GM19240 (cell line): ENCODE measurements at regions not wholly inside any gene's neighbourhood (a gene's known extent, or its start where the extent isn't known, plus 50 kb on each side); places are given as distances from the start of the nearest gene placed in this dataset.
"Not testable (repeated sequence)": the region's sequence is repeated elsewhere in the genome, so short reads cannot be mapped to it uniquely, and the experiment has no call there.

Experiments
- DNase-seq: peaks from one replicate; pipeline ENCODE4 v3.0.0; 2011; ENCODE audit warnings: low spot score; ENCODE audit not compliant: insufficient read length

DNA sequence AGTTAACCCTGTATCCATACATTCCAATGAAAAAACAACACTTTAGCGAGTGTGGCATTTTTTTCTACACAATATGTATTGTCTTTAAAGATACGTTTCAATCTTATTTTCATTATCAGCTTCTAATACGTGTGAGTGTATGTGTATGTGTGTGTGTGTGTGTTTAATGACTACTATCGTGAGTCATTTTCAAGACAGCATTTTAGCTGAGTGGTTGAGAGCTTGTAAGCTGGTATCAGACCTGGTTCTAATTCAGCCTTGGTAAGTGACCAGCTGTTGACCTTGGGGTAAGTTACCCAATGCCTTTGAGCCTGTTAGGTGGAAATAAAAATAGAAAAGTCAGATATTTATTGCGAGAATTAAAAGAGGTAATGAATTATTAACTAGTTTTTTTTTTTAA, 320.0 kb upstream of the NT5E start:
- no peak for DNase-seq

DNA sequence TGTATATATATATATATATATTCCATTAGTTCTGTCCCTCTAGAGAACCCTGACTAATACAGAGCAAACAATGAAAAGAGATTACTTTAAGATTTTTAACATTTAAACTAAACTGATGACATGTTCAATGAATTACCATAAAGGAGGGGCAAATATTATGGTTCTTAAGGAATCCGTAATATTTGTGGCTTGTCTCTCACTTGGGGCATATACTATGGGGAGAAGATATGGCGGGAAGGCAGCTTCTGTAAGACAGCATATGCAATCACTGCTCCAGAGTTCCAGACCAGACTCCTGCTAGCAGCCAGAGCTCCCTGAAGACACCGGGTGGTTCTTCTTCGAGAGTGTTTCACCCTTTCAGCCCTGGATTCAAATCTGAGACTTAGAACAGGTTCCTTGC, 321.1 kb upstream of the NT5E start:
- DNase-seq = no peak

- DNase-seq = not testable (repeated sequence)
These were observed 321.6 kb upstream of the NT5E start for GRCh38 chr6:85128256-85128655.

DNA sequence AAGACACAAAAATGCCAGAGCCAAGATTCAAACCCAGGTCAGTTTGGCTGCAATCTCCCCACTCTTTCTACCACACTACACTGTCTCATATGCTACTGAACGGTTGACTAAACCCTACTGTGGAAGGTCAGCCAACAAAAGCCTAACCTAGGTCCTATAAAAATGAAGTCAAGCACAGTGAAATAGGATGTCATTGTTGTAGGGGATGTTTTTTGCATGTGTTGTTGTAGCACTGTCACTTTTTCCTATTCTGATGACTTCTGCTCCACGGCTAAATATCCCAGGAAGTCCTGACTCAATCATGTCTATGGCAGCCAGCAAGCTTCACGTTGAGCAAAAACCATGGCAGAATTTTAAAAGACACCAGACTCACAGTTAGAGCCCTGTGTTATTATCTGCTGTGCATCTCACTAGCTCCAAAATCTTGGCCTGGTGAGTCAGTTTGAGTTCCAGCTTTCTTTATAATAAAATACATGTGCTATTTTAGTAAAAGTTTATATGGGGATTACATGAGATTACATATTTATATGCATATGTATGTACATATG, 322.1 kb upstream of the NT5E start:
- DNase-seq = no peak

GRCh38 chr6:85127168-85127498, 322.8 kb upstream of the NT5E start:
- no peak for DNase-seq

- no peak for DNase-seq
These were observed 323.3 kb upstream of the NT5E start for GRCh38 chr6:85126485-85127167.

DNA sequence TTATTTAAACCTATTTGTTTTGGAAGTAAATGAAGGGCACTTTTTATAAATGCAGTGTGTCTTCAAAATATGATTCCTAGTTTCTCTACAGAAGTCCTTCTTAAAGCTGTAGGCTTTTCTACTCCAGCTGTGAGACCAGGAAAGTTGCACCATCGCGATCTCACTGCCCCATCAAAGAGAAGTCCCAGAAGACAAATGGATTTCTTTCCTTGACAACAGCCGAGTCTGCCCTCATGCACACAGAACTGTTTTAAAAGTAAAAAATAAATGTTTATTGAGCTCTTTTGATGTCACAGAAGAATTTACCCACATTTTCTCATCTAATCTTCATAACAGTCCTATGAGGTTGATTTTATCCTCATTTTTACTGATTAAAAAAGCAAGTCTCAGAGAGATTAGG, 324.4 kb upstream of the NT5E start:
- DNase-seq = no peak

DNA sequence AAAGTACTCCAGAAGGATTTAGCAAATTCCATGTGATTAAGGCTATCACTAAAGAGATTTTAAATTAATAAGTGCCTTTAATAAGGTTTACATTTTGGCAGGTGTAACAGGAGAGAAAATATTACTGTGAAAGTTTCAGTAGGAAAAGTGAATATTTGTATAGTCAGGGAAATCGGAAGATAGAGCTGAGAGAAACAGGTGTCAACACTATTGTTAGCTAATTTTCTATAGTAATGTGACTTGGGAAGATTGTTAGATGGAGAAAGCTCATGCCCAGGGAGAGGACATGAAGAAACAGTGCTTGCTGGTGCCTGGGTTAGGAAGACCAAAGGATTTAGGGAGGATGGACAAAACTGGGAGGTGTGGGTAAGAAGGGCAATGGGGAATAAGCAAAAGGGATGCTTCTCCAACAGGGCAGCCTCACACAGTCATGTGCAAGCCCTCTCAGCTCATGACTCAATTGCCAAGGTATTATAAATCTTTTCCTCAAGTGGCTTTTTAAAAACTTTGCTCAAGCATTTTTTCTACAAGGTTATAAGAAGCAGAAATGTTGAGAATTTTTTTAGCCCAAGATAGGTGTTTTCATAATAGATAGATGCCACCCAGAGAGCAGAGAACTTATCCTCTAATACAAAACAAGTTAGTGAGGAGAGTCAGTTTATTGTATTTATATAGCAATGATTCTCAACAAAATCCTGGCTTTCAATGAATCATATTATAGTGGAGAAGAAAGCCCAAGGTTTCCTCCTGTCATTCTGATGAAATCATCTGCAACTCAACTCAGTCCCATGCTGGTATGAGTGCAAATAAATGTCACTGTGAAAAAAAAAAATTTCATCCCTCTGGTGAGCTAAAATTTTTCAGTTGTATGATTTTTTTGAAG, 325.2 kb upstream of the NT5E start:
- DNase-seq = no peak

GRCh38 chr6:85121158-85121557, 328.7 kb upstream of the NT5E start:
- DNase-seq = no peak

DNA sequence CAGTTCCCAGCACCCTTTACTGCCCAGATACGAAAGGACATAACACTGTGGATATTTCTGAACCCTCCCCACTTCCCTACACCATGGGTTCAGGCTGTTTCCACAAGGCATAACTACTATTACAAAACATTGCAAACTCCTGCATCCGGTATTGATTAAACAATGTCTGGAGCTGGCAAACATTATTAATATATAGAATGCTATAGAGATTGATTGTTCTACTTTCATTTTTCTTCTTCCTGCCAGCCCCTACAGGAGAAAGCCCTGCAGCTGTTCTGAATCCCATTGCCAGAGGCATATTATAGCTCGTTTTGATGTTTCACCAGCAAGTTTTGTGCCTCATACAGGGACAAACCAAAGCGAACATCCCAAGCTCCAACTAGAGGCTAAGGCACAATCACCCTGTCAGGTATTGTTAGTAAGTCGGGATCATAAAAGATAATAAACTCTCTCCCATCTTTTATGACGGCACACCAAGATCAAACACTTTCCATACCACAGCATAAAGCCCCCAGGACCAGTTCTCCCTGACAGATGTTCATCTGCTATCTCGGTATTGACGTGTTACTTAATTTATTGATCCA, 331.1 kb upstream of the NT5E start:
- DNase-seq = no peak

DNA sequence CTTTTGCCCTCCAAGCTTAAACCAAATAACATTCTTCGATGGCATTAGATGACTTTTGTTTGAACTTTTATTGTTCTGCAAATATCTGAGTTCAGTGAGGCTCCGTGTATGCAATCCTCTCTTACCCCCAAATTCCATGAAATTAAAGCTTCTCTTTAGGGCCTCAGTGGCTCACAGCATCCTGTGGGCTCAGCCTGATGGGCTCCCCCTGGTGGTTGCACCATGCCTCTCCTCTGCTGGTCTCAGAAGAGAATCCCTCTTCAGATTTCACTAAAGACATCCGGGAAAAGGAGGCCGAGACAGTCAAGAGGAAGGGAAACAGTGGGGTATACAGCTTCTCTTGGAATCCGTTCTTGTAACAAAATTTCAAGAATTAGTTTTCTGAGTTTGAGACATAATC, 331.6 kb upstream of the NT5E start:
- DNase-seq = no peak

DNA sequence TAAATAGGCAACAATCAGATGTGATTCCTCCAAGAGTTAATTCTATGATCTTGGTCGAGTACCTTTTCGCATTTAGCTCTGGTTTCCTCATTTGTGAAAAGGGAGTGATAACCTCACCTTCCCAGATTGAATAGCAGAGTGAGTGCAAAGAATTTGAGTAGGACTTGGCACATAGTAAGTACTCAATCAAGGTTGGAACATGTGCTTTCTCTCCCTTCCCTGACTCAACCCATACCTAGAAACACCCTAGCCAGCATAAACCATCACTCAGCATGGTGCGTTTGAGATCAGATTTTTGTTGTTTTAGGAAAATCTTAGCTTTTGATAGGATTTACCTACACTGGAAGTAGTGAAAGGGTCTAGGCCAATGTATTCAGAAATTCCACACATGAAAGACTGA, 333.4 kb upstream of the NT5E start:
- DNase-seq = no peak

DNA sequence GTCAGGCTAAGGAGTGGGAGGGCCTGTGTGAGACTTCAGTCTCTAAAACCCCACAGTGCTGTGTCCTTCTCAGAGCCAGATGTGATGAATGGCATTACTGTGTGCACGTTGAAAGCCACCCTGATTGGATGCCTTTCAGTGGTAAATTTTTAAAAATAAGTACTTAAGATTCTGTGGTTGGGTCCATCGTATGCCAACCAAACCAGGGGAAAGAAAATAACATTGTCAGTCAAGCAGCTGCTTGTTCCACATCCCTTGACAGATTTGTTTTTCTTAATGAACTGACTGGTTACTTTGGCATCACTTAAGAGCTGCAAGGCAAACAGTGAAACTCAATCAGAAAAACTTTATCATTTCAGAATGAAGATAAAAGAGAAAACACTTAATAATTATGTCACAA, 334.0 kb upstream of the NT5E start:
- no peak for DNase-seq

- DNase-seq = no peak
These were observed 334.5 kb upstream of the NT5E start for GRCh38 chr6:85115376-85115775.

DNA sequence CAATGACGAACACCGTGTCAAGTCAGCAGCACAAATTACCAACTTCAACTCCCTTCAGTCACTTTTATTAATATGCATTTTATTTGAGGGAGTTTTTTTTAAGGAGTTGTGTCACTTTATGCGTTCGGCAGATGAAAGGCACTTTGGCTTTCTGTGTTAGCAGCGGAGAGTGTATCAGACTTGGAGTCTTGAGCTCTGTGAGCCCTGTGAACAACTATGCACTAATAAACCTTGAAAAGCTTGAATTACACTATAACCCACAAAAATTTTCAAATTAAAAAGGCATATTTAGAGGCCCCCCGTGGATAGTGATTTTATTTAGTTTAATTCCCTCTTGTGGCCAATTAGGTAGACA, 335.3 kb upstream of the NT5E start:
- no peak for DNase-seq

DNA sequence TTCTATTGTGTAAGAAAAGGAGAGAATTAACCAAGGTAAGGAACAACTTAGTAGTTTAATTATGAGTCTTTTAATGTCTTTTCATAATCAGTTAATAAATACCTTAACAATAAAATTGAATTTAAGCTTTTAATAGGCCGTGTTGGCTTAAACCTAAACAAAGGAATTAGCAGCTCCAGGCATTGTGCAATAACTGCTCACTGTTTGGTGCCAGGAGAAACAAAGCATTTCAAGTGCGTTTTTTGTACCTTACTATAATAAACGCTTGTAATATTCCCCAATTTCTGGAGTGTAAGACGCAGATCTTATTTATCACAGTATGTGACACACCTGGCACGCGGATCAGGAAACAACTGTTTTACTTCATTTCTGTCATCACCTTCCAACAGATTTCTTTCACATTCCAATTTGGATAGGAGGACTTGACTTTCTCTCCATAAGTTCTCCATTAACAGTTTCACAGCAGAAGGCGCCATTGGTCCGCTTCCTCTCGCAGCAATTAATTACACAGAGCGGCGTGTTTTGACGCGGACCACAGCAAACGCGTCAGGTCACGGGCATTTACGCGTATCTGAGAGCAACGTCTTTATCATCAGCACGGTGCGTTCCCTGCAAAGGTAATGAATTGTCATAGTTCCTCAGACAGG, 335.8 kb upstream of the NT5E start:
- no peak for DNase-seq

DNA sequence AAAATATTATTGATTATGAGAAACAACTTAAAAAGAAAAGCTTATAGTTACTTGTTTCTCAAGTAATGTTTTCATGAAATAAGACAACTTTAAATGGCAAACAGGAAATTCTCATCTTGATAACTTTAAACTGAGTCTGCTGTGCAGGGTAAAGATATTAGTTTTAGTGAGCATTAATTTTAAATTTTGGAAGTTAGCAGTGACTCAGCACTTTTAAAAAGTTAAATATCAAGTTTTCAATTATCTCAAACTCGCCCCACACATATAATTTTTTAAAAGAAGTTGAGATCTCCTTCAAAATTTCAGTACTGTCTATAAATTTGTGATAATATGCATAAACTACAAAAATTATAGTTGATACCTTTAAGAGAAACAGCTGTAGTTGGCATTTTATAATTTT, 337.3 kb upstream of the NT5E start:
- DNase-seq = no peak

GRCh38 chr6:85111481-85112011, 338.3 kb upstream of the NT5E start:
- no peak for DNase-seq

- DNase-seq = no peak
These were observed 338.9 kb upstream of the NT5E start for GRCh38 chr6:85110943-85111342.

DNA sequence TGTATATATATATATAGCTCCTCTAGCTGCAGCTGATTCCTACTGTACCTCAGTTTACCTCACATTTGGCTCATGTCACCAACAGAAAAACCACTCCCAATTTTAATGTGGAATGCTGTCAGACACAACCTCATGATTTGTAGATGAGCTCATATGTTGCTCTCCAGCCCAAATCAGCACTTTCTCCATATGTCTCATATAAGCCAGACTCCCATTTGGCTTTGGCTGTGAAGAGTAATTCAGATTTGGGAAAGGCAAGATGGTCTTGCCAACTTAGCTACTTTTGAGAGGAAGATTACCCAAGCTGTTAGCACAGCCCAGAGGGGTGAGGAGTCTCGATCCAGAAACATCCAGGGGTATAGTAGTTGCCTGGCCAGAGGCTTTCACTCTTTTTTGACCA, 342.2 kb upstream of the NT5E start:
- DNase-seq = no peak

DNA sequence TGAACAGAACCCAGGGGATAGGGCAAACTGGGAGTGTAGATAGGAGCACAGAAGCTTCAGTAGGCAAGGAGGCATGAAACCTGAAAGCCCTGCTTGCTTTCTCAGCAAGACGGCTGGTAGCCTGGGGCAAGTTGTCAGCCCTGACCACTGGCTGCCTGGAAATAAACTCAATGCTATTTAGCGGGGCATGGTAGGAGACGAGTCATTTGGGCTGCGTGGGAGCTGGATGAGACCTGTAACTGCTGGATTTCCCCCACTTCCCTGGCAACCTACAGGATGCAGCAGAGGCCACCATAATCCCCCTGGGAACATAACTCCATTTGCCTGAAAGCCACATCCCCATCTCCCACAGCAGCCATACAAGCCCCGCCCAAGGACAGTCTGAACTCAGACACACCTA, 332.6 kb upstream of the TBX18 start:
- DNase-seq = no peak

DNA sequence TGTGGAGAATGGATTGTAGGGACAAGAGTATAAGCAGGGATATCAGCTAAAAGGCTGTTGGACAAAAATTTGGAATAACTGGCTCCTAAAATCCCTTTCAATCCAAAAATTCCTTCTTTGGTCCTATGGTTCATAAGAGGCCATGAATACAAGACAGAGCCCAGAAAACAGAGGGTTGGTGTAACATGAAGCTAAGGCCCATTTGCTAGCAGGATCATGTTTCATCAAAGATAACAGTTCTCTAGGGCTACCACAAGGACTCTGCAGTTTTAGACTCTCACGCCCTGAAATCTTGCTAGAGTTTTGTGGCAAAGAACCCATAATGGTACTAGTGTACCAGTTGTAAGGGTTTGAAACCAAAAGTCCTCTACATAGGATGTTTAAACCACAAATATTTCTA, 327.8 kb upstream of the TBX18 start:
- no peak for DNase-seq
